GM12878 (cell line): ENCODE measurements at regions not wholly inside any gene's neighbourhood (a gene's known extent, or its start where the extent isn't known, plus 50 kb on each side); places are given as distances from the start of the nearest gene placed in this dataset.

Experiments
- ATAC-seq: fragments of 200-7000 bp; cut with Tn5 transposase; 3 replicates; pipeline ENCODE4 v1.9.1; 2020; ENCODE audit warnings: mild to moderate bottlenecking, moderate library complexity
- BruUV-seq: library from RNA; stranded (reverse); fragments of 400-500 nt; replicated peaks from 2 replicates; lab custom pipeline; 2021; lab: Mats Ljungman, UMichigan
- CTCF ChIA-PET: fragments of 300-600 bp; sonication (Branson Sonifier 250); formaldehyde crosslinking; extraction: SDS; loops from one replicate; lab custom pipeline; 2021; ENCODE audit warnings: inconsistent platforms; lab: Yijun Ruan, JAX
- POLR2A ChIA-PET: fragments of 350-600 bp; formaldehyde crosslinking; extraction: SDS; loops from one replicate; lab custom pipeline; 2021; ENCODE audit warnings: inconsistent platforms; lab: Charles Lee
- RAD21 ChIA-PET: fragments of 300-600 bp; sonication (Branson Sonifier 250); formaldehyde crosslinking; loops from one replicate; lab custom pipeline; 2023; ENCODE audit warnings: antibody characterized with exemption; ENCODE audit not compliant: unreplicated experiment; lab: Charles Lee
- SMC1A ChIA-PET: fragments of 300-600 bp; sonication (Branson Sonifier 250); formaldehyde crosslinking; loops from one replicate; lab custom pipeline; 2023; ENCODE audit not compliant: unreplicated experiment, uncharacterized antibody; lab: Charles Lee
- DNase-seq: peaks from one replicate; pipeline ENCODE4 v3.0.0-alpha.2; 2011; ENCODE audit warnings: low read depth, low spot score
- FAIRE-seq: peaks from 3 replicates; lab custom pipeline; 2011; peaks lifted over from hg19 to GRCh38; lab: Jason Lieb, UNC
- H2AFZ ChIP-seq: 2 replicates; pipeline ENCODE4 v1.6.0; 2011; ENCODE audit warnings: low read depth, low read length, control low read depth; ENCODE audit not compliant: control insufficient read depth
- H3K27ac ChIP-seq: 2 replicates; pipeline ENCODE4 v1.5.1; 2011; ENCODE audit warnings: control low read depth; ENCODE audit not compliant: control insufficient read depth, insufficient read depth
- H3K27me3 ChIP-seq, 2 experiments: replicated peaks in 1 of 2; 2 replicates each; pipeline versions ENCODE4 v1.6.0 to v1.6.1; 2011; ENCODE audit warnings: low read length in 1 of 2; ENCODE audit not compliant: control insufficient read depth in 2 of 2, insufficient read depth in 2 of 2
- H3K36me3 ChIP-seq, 2 experiments: 2 replicates each; pipeline ENCODE4 v1.5.1; 2011; ENCODE audit warnings: low read length in 1 of 2; ENCODE audit not compliant: control insufficient read depth in 2 of 2, insufficient read depth in 2 of 2
- H3K4me1 ChIP-seq: 2 replicates; pipeline ENCODE4 v1.6.1; 2011; ENCODE audit warnings: mild to moderate bottlenecking, low read length, moderate library complexity, mixed read lengths; ENCODE audit not compliant: control insufficient read depth, insufficient read depth
- H3K4me2 ChIP-seq: 2 replicates; pipeline ENCODE4 v1.6.0; 2011; ENCODE audit warnings: control low read depth; ENCODE audit not compliant: control insufficient read depth, insufficient read depth
- H3K4me3 ChIP-seq: fragments of 200-600 bp; sonication (generic); 2 replicates; pipeline ENCODE4 v1.5.1; 2016
- H3K79me2 ChIP-seq: 2 replicates; pipeline ENCODE4 v1.6.0; 2011; ENCODE audit warnings: low read length; ENCODE audit not compliant: control insufficient read depth, insufficient read depth
- H3K9ac ChIP-seq: 2 replicates; pipeline ENCODE4 v1.8.0; 2011; ENCODE audit warnings: low read length, control low read depth, mixed read lengths; ENCODE audit not compliant: control insufficient read depth, insufficient read depth
- H3K9me3 ChIP-seq: replicated peaks from 3 replicates; pipeline ENCODE4 v1.5.1; 2011; ENCODE audit warnings: mild to moderate bottlenecking, low read length; ENCODE audit not compliant: control insufficient read depth, insufficient read depth
- H4K20me1 ChIP-seq: 2 replicates; pipeline ENCODE4 v1.6.0; 2011; ENCODE audit not compliant: control insufficient read depth, insufficient read depth
- CBX5 ChIP-seq: sonication (generic); IDR thresholded peaks from 2 replicates; pipeline ENCODE4 v1.6.1; 2016; ENCODE audit warnings: low read depth, moderate library complexity, mild to moderate bottlenecking, inconsistent platforms
- HSF1 ChIP-seq: fragments of 150-350 bp; IDR thresholded peaks from 2 replicates; pipeline ENCODE4 v1.6.1; 2014; ENCODE audit warnings: mild to moderate bottlenecking, low read depth, low read length
- NFYB ChIP-seq: IDR thresholded peaks from 2 replicates; pipeline ENCODE4 v1.6.1; 2011; ENCODE audit warnings: low read depth, mild to moderate bottlenecking, low read length, improper control_type of control experiment, moderate library complexity; ENCODE audit not compliant: insufficient read depth
- SIN3A ChIP-seq: IDR thresholded peaks from 2 replicates; pipeline ENCODE4 v1.6.1; 2012; ENCODE audit warnings: low read depth, low read length, improper control_type of control experiment
- SPI1 ChIP-seq: IDR thresholded peaks from 2 replicates; pipeline ENCODE4 v1.6.1; 2011; ENCODE audit warnings: low read depth, mild to moderate bottlenecking, low read length, moderate library complexity, borderline replicate concordance; ENCODE audit not compliant: insufficient read depth
- ZBED1 ChIP-seq: IDR thresholded peaks from 2 replicates; pipeline ENCODE4 v1.6.1; 2016; ENCODE audit warnings: borderline replicate concordance
- ZNF207 ChIP-seq: fragments of 450-650 bp; IDR thresholded peaks from 2 replicates; pipeline ENCODE4 v1.6.1; 2014; ENCODE audit warnings: antibody characterized with exemption, mild to moderate bottlenecking, borderline replicate concordance
- ZNF24 ChIP-seq: fragments of 450-650 bp; IDR thresholded peaks from 2 replicates; pipeline ENCODE4 v1.6.1; 2017; ENCODE audit warnings: antibody characterized with exemption, mild to moderate bottlenecking
- WGBS: methylation state at CpG from one replicate; pipeline ENCODE4 v1.1.6; 2016; ENCODE audit warnings: low lambda C conversion rate; ENCODE audit not compliant: insufficient replicate concordance, insufficient coverage; ENCODE audit errors: missing lambda C conversion rate; 5-methylcytosine and 5-hydroxymethylcytosine counted together
- in situ Hi-C: fragments of 300-500 bp; cut with MboI; formaldehyde crosslinking; loops from 9 replicates; pipeline ENCODE4 v1.14.3; 2018; ENCODE audit warnings: mixed read lengths
- intact Hi-C: fragments of 100-400 bp; cut with micrococcal nuclease; formaldehyde crosslinking; loops from one replicate; pipeline ENCODE4 v1.14.2; 2022; ENCODE audit not compliant: unreplicated experiment
- TF ChIP-seq, protein P1 (sequence below): fragments of 450-650 bp; IDR thresholded peaks from 2 replicates; pipeline ENCODE4 v1.6.1; 2017; ENCODE audit warnings: mild to moderate bottlenecking, moderate library complexity
- TF ChIP-seq, protein P2 (sequence below): fragments of 450-650 bp; IDR thresholded peaks from 2 replicates; pipeline ENCODE4 v1.6.1; 2016; ENCODE audit warnings: mild to moderate bottlenecking

- DNase-seq (no peak), FAIRE-seq (no peak), ATAC-seq (no peak)
- CTCF ChIA-PET = no interaction called here
- H3K79me2 ChIP-seq = no peaks in the 10 kb centered on the region
- H2AFZ ChIP-seq = no peak overlapping the region
- in situ Hi-C loops = no loop called here
- no peaks in the 10 kb centered on the region for H3K36me3 ChIP-seq
- intact Hi-C loops = no loop called here
- H3K27me3 ChIP-seq = no peaks in the 10 kb centered on the region; a peak in 1 of 4 replicates
- H3K4me1 ChIP-seq = no peaks in the 10 kb centered on the region
- POLR2A ChIA-PET = no interaction called here
- BruUV-seq = no TSS peak
- WGBS = 39% methylated on average over 6 of the region's 6 CpGs
- RAD21 ChIA-PET = no interaction called here
- H3K4me3 ChIP-seq = no peak overlapping the region
- no peak overlapping the region for H3K27ac ChIP-seq
- TF ChIP-seq HSF1 (no peak), ZNF207 (no peak), CBX5 (no peak), ZBED1 (no peak), NFYB (no peak)
- no peak overlapping the region for H3K4me2 ChIP-seq
- no peaks in the 10 kb centered on the region for H4K20me1 ChIP-seq
- SMC1A ChIA-PET = no interaction called here
- H3K9ac ChIP-seq = no peak overlapping the region
- no peaks in the 10 kb centered on the region for H3K9me3 ChIP-seq
Measured at GRCh38 chr10:78702876-78703275, 365.9 kb upstream of the ZMIZ1 start.

- ChIA-PET SMC1A (no interaction called here), CTCF (no interaction called here), POLR2A (no interaction called here), RAD21 (no interaction called here)
- no peak for ATAC-seq
- in situ Hi-C loops = no loop called here
- Histone ChIP-seq H3K9ac (no peak overlapping the region), H3K27ac (no peak overlapping the region), H3K4me3 (no peak overlapping the region), H3K4me1 (no peaks in the 10 kb centered on the region), H2AFZ (no peak overlapping the region), H3K9me3 (no peaks in the 10 kb centered on the region), H3K27me3 (no peaks in the 10 kb centered on the region; a peak in 1 of 4 replicates), H3K36me3 (no peaks in the 10 kb centered on the region), H3K4me2 (no peak overlapping the region), H4K20me1 (no peaks in the 10 kb centered on the region), H3K79me2 (no peaks in the 10 kb centered on the region)
- BruUV-seq = no TSS peak
- DNase-seq = no peak
- intact Hi-C loops = no loop called here
- no peak for FAIRE-seq
- 51% methylated on average over 6 of the region's 6 CpGs for WGBS
- TF ChIP-seq, protein P1, sequence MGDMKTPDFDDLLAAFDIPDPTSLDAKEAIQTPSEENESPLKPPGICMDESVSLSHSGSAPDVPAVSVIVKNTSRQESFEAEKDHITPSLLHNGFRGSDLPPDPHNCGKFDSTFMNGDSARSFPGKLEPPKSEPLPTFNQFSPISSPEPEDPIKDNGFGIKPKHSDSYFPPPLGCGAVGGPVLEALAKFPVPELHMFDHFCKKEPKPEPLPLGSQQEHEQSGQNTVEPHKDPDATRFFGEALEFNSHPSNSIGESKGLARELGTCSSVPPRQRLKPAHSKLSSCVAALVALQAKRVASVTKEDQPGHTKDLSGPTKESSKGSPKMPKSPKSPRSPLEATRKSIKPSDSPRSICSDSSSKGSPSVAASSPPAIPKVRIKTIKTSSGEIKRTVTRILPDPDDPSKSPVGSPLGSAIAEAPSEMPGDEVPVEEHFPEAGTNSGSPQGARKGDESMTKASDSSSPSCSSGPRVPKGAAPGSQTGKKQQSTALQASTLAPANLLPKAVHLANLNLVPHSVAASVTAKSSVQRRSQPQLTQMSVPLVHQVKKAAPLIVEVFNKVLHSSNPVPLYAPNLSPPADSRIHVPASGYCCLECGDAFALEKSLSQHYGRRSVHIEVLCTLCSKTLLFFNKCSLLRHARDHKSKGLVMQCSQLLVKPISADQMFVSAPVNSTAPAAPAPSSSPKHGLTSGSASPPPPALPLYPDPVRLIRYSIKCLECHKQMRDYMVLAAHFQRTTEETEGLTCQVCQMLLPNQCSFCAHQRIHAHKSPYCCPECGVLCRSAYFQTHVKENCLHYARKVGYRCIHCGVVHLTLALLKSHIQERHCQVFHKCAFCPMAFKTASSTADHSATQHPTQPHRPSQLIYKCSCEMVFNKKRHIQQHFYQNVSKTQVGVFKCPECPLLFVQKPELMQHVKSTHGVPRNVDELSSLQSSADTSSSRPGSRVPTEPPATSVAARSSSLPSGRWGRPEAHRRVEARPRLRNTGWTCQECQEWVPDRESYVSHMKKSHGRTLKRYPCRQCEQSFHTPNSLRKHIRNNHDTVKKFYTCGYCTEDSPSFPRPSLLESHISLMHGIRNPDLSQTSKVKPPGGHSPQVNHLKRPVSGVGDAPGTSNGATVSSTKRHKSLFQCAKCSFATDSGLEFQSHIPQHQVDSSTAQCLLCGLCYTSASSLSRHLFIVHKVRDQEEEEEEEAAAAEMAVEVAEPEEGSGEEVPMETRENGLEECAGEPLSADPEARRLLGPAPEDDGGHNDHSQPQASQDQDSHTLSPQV = no peak
- TF ChIP-seq, protein P2, sequence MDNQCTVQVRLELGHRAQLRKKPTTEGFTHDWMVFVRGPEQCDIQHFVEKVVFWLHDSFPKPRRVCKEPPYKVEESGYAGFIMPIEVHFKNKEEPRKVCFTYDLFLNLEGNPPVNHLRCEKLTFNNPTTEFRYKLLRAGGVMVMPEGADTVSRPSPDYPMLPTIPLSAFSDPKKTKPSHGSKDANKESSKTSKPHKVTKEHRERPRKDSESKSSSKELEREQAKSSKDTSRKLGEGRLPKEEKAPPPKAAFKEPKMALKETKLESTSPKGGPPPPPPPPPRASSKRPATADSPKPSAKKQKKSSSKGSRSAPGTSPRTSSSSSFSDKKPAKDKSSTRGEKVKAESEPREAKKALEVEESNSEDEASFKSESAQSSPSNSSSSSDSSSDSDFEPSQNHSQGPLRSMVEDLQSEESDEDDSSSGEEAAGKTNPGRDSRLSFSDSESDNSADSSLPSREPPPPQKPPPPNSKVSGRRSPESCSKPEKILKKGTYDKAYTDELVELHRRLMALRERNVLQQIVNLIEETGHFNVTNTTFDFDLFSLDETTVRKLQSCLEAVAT = no peak
- TF ChIP-seq SIN3A (no peak), SPI1 (no peak), ZNF24 (no peak)
Measured at GRCh38 chr10:78703593-78703992, 365.2 kb upstream of the ZMIZ1 start.
